Kasumi-1 (cell line): ENCODE measurements at regions not wholly inside any gene's neighbourhood (a gene's known extent, or its start where the extent isn't known, plus 50 kb on each side); places are given as distances from the start of the nearest gene placed in this dataset.

Experiments
- DNase-seq, 2 experiments: peaks; one replicate each; lab custom pipeline; 2025; lab: John Stamatoyannopoulos, UW

- DNase-seq: no peak
Measured at GRCh38 chr10:8985651-8986050, 931.2 kb downstream of the GATA3 start.

GRCh38 chr10:8986975-8987374 lies 932.5 kb downstream of the GATA3 start:
- DNase-seq: no peak

- DNase-seq: no peak
Measured at GRCh38 chr10:8987712-8988111, 933.2 kb downstream of the GATA3 start.

- DNase-seq: no peak
Measured at GRCh38 chr10:8990280-8990987, 935.9 kb downstream of the GATA3 start.

- DNase-seq: no peak
Measured at GRCh38 chr10:8992009-8992408, 937.5 kb downstream of the GATA3 start.

GRCh38 chr10:8993864-8994263 lies 939.4 kb downstream of the GATA3 start:
- DNase-seq: no peak

GRCh38 chr10:8998751-8999150 lies 944.3 kb downstream of the GATA3 start:
- DNase-seq: no peak

- no peak for DNase-seq
Measured at GRCh38 chr10:9003122-9003521, 948.6 kb downstream of the GATA3 start.

GRCh38 chr10:9004736-9005135 lies 950.2 kb downstream of the GATA3 start:
- DNase-seq: no peak

- DNase-seq: no peak
Measured at GRCh38 chr10:9009505-9009904, 955.0 kb downstream of the GATA3 start.

- DNase-seq: no peak
Measured at GRCh38 chr10:9010093-9010492, 955.6 kb downstream of the GATA3 start.

- DNase-seq: no peak
Measured at GRCh38 chr10:9010931-9011670, 956.6 kb downstream of the GATA3 start.

GRCh38 chr10:9012312-9012711 lies 957.8 kb downstream of the GATA3 start:
- DNase-seq: no peak

- no peak for DNase-seq
Measured at GRCh38 chr10:9015005-9015404, 960.5 kb downstream of the GATA3 start.

GRCh38 chr10:9015447-9015846 lies 961.0 kb downstream of the GATA3 start:
- DNase-seq: no peak

GRCh38 chr10:9016930-9017329 lies 962.4 kb downstream of the GATA3 start:
- no peak for DNase-seq

- no peak for DNase-seq
Measured at GRCh38 chr10:9018195-9019173, 964.0 kb downstream of the GATA3 start.

GRCh38 chr10:9023206-9023605 lies 968.7 kb downstream of the GATA3 start:
- no peak for DNase-seq

- no peak for DNase-seq
Measured at GRCh38 chr10:9024210-9024609, 969.7 kb downstream of the GATA3 start.

GRCh38 chr10:9028231-9028630 lies 973.7 kb downstream of the GATA3 start:
- DNase-seq: no peak

- no peak for DNase-seq
Measured at GRCh38 chr10:9035355-9035754, 980.9 kb downstream of the GATA3 start.

GRCh38 chr10:9036711-9037204 lies 982.3 kb downstream of the GATA3 start:
- DNase-seq: no peak
